GM12892 (cell line): ENCODE measurements at regions not wholly inside any gene's neighbourhood (a gene's known extent, or its start where the extent isn't known, plus 50 kb on each side); places are given as distances from the start of the nearest gene placed in this dataset.

Experiments used
- POLR2A ChIP-seq: IDR thresholded peaks from 2 replicates; pipeline ENCODE4 v1.6.1; 2011; ENCODE audit warnings: low read depth, low read length, control low read depth
- POLR2AphosphoS5 ChIP-seq: IDR thresholded peaks from 2 replicates; pipeline ENCODE4 v1.6.1; 2011; ENCODE audit warnings: low read depth, low read length, control low read depth
- TAF1 ChIP-seq: IDR thresholded peaks from 2 replicates; pipeline ENCODE4 v1.6.1; 2011; ENCODE audit warnings: low read depth, mild to moderate bottlenecking, control low read depth, low read length, borderline replicate concordance

DNA sequence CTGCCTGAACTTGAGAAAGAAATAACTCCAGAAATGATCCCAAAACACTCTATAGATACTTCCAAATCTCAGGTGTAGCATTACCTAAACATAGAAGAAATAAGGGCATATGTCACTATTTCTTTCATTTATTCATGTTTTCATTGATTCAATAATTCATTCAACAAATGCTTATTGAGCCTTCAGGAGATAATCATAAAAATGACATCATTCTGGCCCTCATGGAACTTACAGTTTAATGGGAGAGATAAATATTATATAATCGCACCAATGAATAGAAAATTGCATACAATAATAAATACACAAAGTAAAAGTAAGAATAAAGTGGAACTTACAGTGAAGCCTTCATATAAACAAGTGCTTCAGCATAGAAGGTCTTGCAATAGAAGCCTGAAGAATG is 58.1 kb upstream of the NR2F2 start:
- TF ChIP-seq TAF1 (no peak), POLR2A (no peak), POLR2AphosphoS5 (no peak)
